Stimulated activated naive B cell treated with anti-CD40 and anti-IgM and Interleukin-4, amounts not matched to agents 10 μg/mL and 1 μg/mL and 100 μg/mL, for 72 hours (primary cell): ENCODE measurements at regions not wholly inside any gene's neighbourhood (a gene's known extent, or its start where the extent isn't known, plus 50 kb on each side); places are given as distances from the start of the nearest gene placed in this dataset.
A peak's percentile ranks its signal among the peaks of the same experiment; 100 is the strongest.
"Not testable (repeated sequence)": the region's sequence is repeated elsewhere in the genome, so short reads cannot be mapped to it uniquely, and the experiment has no call there.

ENCODE experiments used
- ATAC-seq, 2 donors: fragments of 150-1000 bp; cut with Tn5 transposase; replicated peaks; 2 replicates each; pipeline ENCODE4 v1.10.0; 2021; ENCODE audit warnings: moderate library complexity in 1 of 2
- DNase-seq: peaks from one replicate; pipeline ENCODE4 v3.0.0; 2021
- H3K27ac Mint-ChIP-seq: one replicate; pipeline ENCODE4 v1.8.0; 2022; ENCODE audit warnings: mild to moderate bottlenecking, mixed read lengths
- H3K27me3 Mint-ChIP-seq, 2 donors: one replicate each; pipeline ENCODE4 v1.8.0; 2022; ENCODE audit warnings: mixed read lengths in 2 of 2
- H3K36me3 Mint-ChIP-seq, 2 donors: one replicate each; pipeline ENCODE4 v1.8.0; 2022; ENCODE audit warnings: mixed read lengths in 2 of 2, mild to moderate bottlenecking in 1 of 2
- H3K4me1 Mint-ChIP-seq, 2 donors: one replicate each; pipeline ENCODE4 v1.8.0; 2022; ENCODE audit warnings: mixed read lengths in 2 of 2, mild to moderate bottlenecking in 1 of 2
- H3K4me3 Mint-ChIP-seq, 2 donors: one replicate each; pipeline ENCODE4 v1.8.0; 2022; ENCODE audit warnings: mild to moderate bottlenecking in 2 of 2, mixed read lengths in 2 of 2, moderate library complexity in 1 of 2
- H3K9me3 Mint-ChIP-seq, 2 donors: one replicate each; pipeline ENCODE4 v1.8.0; 2022; ENCODE audit warnings: mixed read lengths in 2 of 2, mild to moderate bottlenecking in 1 of 2

- Mint-ChIP-seq H3K9me3 (no peaks in the 10 kb centered on the region), H3K4me3 (no peak overlapping the region), H3K27me3 (peaks cover 13 to 65% of the 10 kb centered on the region in 2 donors), H3K27ac (no peak overlapping the region), H3K36me3 (no peaks in the 10 kb centered on the region), H3K4me1 (peaks cover 11 to 16% of the 10 kb centered on the region in 2 donors)
- no peak for DNase-seq
- peak; percentile 36 to 50 for ATAC-seq
Measured at GRCh38 chr7:98771519-98771918, 98.3 kb downstream of the TMEM130 start.

- Mint-ChIP-seq H3K4me3 (no peak overlapping the region), H3K27ac (no peak overlapping the region), H3K9me3 (no peaks in the 10 kb centered on the region), H3K4me1 (peaks cover 11 to 16% of the 10 kb centered on the region in 2 donors), H3K27me3 (peaks cover 16 to 69% of the 10 kb centered on the region in 2 donors), H3K36me3 (no peaks in the 10 kb centered on the region)
- ATAC-seq (peak; percentile 39 to 78), DNase-seq (peak; percentile 7)
Measured at GRCh38 chr7:98771941-98772603, 97.7 kb downstream of the TMEM130 start.

DNA sequence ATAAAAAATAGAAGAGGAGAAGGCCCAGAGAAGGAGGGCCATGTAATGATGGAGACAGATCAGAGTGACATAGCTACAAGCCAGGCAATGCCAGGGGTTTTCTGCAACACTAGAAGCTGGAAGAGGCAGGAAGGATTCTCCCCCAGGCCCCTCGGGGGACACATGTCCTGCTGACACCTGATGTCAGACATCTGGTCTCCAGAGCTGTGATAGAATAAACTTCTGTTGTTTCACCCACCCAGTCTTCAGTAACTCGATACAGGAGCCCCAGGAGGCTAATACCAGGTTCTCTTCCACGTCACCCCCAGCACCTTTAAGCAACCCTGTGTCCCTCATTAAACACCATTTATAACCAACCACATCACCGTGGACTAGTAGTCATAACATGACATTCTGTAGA, 94.9 kb downstream of the TMEM130 start:
- H3K4me1 Mint-ChIP-seq = peaks cover 11 to 16% of the 10 kb centered on the region in 2 donors
- no peak for ATAC-seq
- peaks cover 0 to 2% of the 10 kb centered on the region in 2 donors for H3K9me3 Mint-ChIP-seq
- no peak overlapping the region for H3K4me3 Mint-ChIP-seq
- H3K27ac Mint-ChIP-seq = no peak overlapping the region
- peaks cover 0 to 2% of the 10 kb centered on the region in 2 donors for H3K36me3 Mint-ChIP-seq
- no peak for DNase-seq
- H3K27me3 Mint-ChIP-seq = peaks cover 21 to 58% of the 10 kb centered on the region in 2 donors

DNA sequence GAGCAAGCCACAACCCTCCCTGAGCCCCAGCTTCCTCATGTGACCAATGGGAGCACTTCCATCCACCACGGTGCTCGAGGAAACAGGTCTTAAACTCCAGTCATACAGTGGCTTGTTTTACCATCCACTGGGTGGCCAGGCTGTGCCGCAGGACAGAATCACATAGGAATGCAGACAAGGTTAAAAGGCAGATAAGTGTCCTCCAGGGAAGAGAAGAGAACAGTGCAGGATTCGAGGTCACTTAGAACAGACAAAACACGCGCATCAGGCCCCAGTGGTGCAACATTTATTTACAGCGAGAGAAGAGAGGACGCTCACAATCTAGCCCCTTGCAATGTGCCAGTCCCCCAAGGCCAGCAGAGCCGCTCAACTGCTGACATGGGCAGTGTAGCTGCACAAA, 92.8 kb downstream of the TMEM130 start:
- peaks cover 6 to 7% of the 10 kb centered on the region in 2 donors for H3K4me1 Mint-ChIP-seq
- H3K27ac Mint-ChIP-seq = no peak overlapping the region
- ATAC-seq = no peak

DNA sequence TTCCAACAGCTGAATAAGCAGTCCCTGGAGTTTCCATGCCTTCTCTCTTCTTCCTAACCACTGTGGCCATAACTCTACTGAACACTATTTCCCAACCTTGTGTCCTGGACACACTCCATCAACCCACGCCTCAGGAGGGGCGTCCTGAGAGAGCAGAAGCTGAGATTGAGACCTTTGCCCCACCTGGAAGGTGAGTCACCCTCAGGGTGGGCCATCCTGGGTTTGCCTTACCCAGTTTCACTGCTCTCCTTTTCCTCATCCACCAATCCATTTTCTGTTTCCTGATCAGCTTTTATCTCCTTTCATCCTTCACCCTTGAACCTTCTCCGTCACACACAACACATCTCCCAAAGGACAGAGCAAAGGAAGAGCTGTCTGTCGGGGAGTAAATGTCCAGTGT, 91.4 kb downstream of the TMEM130 start:
- peaks cover 18 to 38% of the 10 kb centered on the region in 2 donors for H3K27me3 Mint-ChIP-seq
- ATAC-seq (no peak), DNase-seq (no peak)
- peaks cover 0 to 2% of the 10 kb centered on the region in 2 donors for H3K9me3 Mint-ChIP-seq
- H3K4me3 Mint-ChIP-seq = no peak overlapping the region
- peaks cover 0 to 2% of the 10 kb centered on the region in 2 donors for H3K36me3 Mint-ChIP-seq
- no peaks in the 10 kb centered on the region for H3K4me1 Mint-ChIP-seq
- no peak overlapping the region for H3K27ac Mint-ChIP-seq

More for the DNA sequence above, 92.8 kb downstream of the TMEM130 start:
- Mint-ChIP-seq H3K36me3 (peaks cover 0 to 2% of the 10 kb centered on the region in 2 donors), H3K27me3 (peaks cover 21 to 41% of the 10 kb centered on the region in 2 donors), H3K9me3 (peaks cover 0 to 2% of the 10 kb centered on the region in 2 donors), H3K4me3 (no peak overlapping the region)
- DNase-seq = no peak

DNA sequence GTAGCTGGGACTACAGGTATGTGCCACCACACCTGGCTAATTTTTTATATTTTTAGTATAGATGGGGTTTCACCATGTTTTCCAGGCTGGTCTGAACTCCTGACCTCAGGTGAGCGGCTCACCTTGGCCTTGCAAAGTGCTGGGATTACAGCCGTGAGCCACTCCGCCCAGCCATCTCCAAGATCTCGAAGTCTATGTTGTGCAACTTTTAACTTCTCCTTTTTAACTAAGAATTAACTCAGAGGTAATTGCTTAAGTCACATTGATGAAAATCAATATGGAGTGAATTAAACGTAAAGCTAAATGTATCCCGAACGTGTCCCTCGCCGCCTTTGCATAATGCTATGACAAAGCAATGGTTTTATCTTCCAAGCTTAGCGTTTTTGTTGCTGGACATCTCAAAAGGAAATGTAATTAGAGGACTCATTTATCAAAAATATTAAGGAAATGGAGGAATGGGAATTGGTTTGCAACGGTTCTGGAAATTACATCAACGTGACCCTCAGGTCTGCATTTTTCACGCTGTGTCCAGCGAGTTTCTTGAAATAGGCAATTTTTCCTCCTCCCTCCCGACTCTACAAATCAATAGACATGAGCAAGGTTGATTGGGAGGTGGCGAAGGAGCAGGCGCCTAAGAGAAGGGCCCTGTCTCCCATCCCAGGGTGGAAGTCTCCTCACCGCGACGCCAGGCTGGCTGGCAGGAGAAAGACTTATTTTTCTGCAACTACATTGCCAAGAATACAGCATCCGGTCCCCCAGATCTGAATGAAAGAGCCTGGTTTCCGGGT, 89.8 kb downstream of the TMEM130 start:
- ATAC-seq = no peak
- Mint-ChIP-seq H3K9me3 (peaks cover 0 to 2% of the 10 kb centered on the region in 2 donors), H3K27ac (no peak overlapping the region), H3K27me3 (peaks cover 25 to 37% of the 10 kb centered on the region in 2 donors), H3K36me3 (peaks cover 0 to 2% of the 10 kb centered on the region in 2 donors), H3K4me3 (no peak overlapping the region), H3K4me1 (no peaks in the 10 kb centered on the region)
- no peak for DNase-seq

GRCh38 chr7:98784216-98784785, 85.5 kb downstream of the TMEM130 start:
- DNase-seq (no peak), ATAC-seq (no peak)
- Mint-ChIP-seq H3K9me3 (no peaks in the 10 kb centered on the region), H3K4me3 (no peak overlapping the region), H3K4me1 (no peaks in the 10 kb centered on the region), H3K27ac (no peak overlapping the region), H3K27me3 (peaks cover 22 to 45% of the 10 kb centered on the region in 2 donors), H3K36me3 (no peaks in the 10 kb centered on the region)

- Mint-ChIP-seq H3K27me3 (peaks cover 23 to 47% of the 10 kb centered on the region in 2 donors), H3K9me3 (no peaks in the 10 kb centered on the region), H3K36me3 (no peaks in the 10 kb centered on the region), H3K4me3 (no peak overlapping the region), H3K4me1 (no peaks in the 10 kb centered on the region), H3K27ac (no peak overlapping the region)
- DNase-seq (no peak), ATAC-seq (no peak)
Measured at GRCh38 chr7:98785929-98786571, 83.8 kb downstream of the TMEM130 start.

DNA sequence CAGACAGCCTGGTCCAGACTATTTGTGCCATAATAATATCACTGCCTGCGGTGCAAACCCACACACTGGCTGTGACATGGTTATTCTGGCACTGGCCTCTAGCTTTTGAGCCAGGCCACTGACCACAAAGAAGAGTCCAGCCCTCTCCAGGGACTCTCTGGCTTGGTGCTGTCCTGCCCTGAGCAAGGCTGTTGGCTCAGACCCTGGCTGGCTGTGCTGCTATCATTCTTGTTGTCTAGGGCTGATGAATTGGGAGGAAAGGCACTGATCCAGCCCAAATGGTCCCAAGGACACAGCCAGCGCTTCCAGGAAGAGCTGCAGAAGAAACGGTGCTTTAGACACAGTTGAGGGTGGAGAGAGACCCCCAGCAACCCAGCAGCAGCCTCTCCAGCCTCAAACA, 80.8 kb downstream of the TMEM130 start:
- Mint-ChIP-seq H3K9me3 (no peaks in the 10 kb centered on the region), H3K4me3 (no peak overlapping the region), H3K4me1 (no peaks in the 10 kb centered on the region), H3K27me3 (peaks cover 32 to 54% of the 10 kb centered on the region in 2 donors), H3K36me3 (no peaks in the 10 kb centered on the region), H3K27ac (no peak overlapping the region)
- ATAC-seq (no peak), DNase-seq (no peak)

GRCh38 chr7:98794453-98794852, 75.4 kb downstream of the TMEM130 start:
- Mint-ChIP-seq H3K4me1 (peaks cover 3 to 15% of the 10 kb centered on the region in 2 donors), H3K27me3 (peaks cover 21 to 25% of the 10 kb centered on the region in 2 donors)
- H3K4me3 Mint-ChIP-seq, DNase-seq, H3K36me3 Mint-ChIP-seq, ATAC-seq, H3K9me3 Mint-ChIP-seq, H3K27ac Mint-ChIP-seq: not testable (repeated sequence)

DNA sequence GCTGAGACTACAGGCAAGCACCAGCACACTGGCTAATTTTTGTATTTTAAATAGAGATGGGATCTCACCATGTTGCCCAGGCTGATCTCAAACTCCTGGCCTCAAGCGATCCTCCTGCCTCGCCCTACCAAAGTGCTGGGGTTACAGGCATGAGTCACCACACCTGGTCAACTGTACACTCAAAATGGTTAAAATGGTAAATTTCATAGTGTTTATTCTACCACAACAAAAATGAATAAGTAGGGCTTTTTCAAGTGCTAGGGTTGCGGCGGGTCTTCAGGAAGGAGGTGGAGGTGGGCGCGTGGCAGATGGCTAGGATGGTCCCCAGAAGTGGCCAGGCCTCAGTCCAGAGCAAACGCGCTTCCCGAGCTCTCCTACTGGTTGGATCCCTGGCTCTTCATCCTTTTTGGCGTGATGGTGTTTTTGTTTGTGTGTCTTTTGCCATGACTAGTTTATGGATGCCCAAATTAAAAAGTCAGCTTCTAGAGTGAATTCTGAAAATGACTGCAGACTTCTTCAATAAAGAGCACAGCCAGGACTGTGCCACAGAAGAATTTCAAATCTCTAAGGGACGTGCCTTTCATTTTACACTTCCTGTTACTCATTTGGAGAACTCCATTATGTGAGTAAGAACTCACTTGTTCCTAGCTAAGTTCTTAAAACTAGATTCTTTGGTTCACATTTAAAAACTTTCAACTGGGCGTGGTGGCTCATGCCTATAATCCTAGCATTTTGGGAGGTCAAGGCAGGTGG, 73.9 kb downstream of the TMEM130 start:
- H3K27ac Mint-ChIP-seq = no peak overlapping the region
- H3K27me3 Mint-ChIP-seq = peaks cover 35 to 38% of the 10 kb centered on the region in 2 donors
- DNase-seq (peak; percentile 9), ATAC-seq (peak; percentile 98 to 99)
- H3K4me3 Mint-ChIP-seq = no peak overlapping the region
- H3K9me3 Mint-ChIP-seq = peaks cover 12% of the 10 kb centered on the region in 2 donors
- H3K4me1 Mint-ChIP-seq = peaks cover 3 to 15% of the 10 kb centered on the region in 2 donors
- H3K36me3 Mint-ChIP-seq = peaks cover 0 to 7% of the 10 kb centered on the region in 2 donors
